BLaER1 treated with 17β-estradiol and CSF1 and Interleukin-3, amounts not matched to agents 10 nM and 100 nM (cell line): ENCODE measurements at regions not wholly inside any gene's neighbourhood (a gene's known extent, or its start where the extent isn't known, plus 50 kb on each side); places are given as distances from the start of the nearest gene placed in this dataset.
"Not testable (repeated sequence)": the region's sequence is repeated elsewhere in the genome, so short reads cannot be mapped to it uniquely, and the experiment has no call there.

ENCODE experiments used
- H3K27ac ChIP-seq, 11 experiments: shearing (Covaris generic); formaldehyde crosslinking; 2 replicates each; pipeline ENCODE4 v1.8.1; 2022
- H3K27me3 ChIP-seq, 11 experiments: shearing (Covaris generic); formaldehyde crosslinking; 2 replicates each; pipeline ENCODE4 v1.8.1; 2022
- H3K36me3 ChIP-seq, 11 experiments: shearing (Covaris generic); formaldehyde crosslinking; 2 replicates each; pipeline ENCODE4 v1.8.1; 2022
- H3K4me1 ChIP-seq, 10 experiments: shearing (Covaris generic); formaldehyde crosslinking; 2 replicates each; pipeline ENCODE4 v1.8.1; 2022
- H3K4me2 ChIP-seq, 11 experiments: shearing (Covaris generic); formaldehyde crosslinking; 2 replicates each; pipeline ENCODE4 v1.8.1; 2022
- H3K4me3 ChIP-seq, 10 experiments: shearing (Covaris generic); formaldehyde crosslinking; 2 replicates each; pipeline ENCODE4 v1.8.1; 2022
- H3K9ac ChIP-seq, 11 experiments: shearing (Covaris generic); formaldehyde crosslinking; 2 replicates each; pipeline ENCODE4 v1.8.1; 2022
- H3K9me3 ChIP-seq, 11 experiments: shearing (Covaris generic); formaldehyde crosslinking; replicated peaks in 1 of 11; 2 replicates each; pipeline ENCODE4 v1.8.1; 2022
- H4K20me1 ChIP-seq, 11 experiments: shearing (Covaris generic); formaldehyde crosslinking; 2 replicates each; pipeline ENCODE4 v1.8.1; 2022
- Cebpa-rat ChIP-seq, 11 experiments: shearing (Covaris generic); IDR thresholded peaks; 2 replicates each; pipeline ENCODE4 v1.8.1; 2022

DNA sequence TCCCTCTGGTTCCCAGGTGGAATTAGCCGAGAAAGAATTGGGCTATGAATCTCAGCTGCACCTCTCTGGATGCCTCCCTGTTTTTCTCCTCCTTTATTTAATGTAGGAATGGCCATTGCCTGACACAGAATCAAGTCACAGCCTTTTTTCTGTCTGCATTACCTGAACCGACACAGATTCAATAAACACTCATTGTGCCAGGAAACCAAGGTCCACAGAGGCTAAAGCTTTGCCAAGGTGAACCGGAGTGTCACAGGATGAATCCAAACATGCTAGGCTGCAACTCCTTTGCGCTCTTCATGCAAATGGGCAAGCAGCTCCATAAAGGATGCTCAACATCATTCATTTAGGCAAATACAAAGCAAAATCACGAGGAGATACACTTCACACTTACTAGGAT is 199.8 kb upstream of the AGTR2 start:
- TF ChIP-seq Cebpa-rat (IDR thresholded peaks at IDR 0.05): no peak
- Histone ChIP-seq H3K27me3 (peaks cover 15 to 81% (median 61%) of the 10 kb centered on the region in 11 experiments; a peak in 21 of 22 replicates), H3K4me3 (no peak overlapping the region), H3K4me2 (no peak overlapping the region), H3K4me1 (no peaks in the 10 kb centered on the region), H4K20me1 (no peaks in the 10 kb centered on the region), H3K36me3 (no peaks in the 10 kb centered on the region), H3K27ac (no peak overlapping the region), H3K9me3 (peaks cover 0 to 29% (median 10%) of the 10 kb centered on the region in 11 experiments; a peak in 11 of 22 replicates), H3K9ac (no peak overlapping the region)

DNA sequence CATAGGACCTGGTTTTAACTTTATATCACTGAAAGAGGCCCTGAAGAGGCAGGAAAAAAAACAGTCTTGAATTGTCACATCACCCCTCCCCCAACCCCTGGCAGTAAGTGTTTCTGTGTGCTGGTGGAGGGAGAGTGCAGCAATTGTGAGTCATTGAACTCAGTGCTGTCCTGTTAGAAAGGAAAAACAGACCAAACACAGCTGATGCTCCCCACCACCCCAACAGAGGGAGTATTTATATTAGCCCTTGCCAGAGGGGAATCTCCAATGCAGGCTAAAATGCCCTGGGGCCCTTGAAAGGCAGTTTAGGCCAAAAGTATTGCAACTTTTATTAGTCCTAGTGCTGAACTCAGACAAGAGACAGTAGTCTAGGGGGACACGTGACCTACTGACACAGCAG is 197.8 kb upstream of the AGTR2 start:
- no peak for TF ChIP-seq Cebpa-rat (IDR thresholded peaks at IDR 0.05)
- H4K20me1 ChIP-seq: no peaks in the 10 kb centered on the region
- H3K36me3 ChIP-seq: no peaks in the 10 kb centered on the region
- H3K4me1 ChIP-seq: no peaks in the 10 kb centered on the region
- H3K4me2 ChIP-seq: no peak overlapping the region
- H3K27ac ChIP-seq: no peak overlapping the region
- H3K4me3 ChIP-seq: no peak overlapping the region
- peaks cover 0 to 29% (median 10%) of the 10 kb centered on the region in 11 experiments; a peak in 11 of 22 replicates for H3K9me3 ChIP-seq
- peaks cover 15 to 80% (median 68%) of the 10 kb centered on the region in 11 experiments; a peak in 20 of 22 replicates for H3K27me3 ChIP-seq
- H3K9ac ChIP-seq: no peak overlapping the region

DNA sequence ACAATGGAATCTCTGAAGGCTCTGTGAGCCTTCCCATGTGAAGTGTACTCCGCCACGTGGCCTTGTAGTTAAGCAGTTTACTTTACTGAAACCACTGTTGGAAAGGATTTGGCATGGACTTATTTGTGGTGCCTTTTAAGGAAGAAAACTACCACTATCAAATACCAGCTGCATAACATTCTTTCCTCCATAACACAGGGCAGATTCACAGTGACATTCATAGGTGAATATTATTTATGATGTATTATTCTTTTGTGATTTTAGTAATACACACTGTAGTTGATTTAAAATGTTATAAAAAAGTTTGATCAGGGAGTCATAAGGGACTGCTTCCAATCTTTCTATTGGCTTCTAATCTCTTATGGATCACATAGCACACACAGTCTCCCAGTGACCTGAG is 192.5 kb upstream of the AGTR2 start:
- H3K4me1 ChIP-seq: no peaks in the 10 kb centered on the region
- no peak overlapping the region for H3K9ac ChIP-seq
- no peaks in the 10 kb centered on the region for H3K36me3 ChIP-seq
- H3K4me3 ChIP-seq: no peak overlapping the region
- no peak overlapping the region for H3K27ac ChIP-seq
- no peaks in the 10 kb centered on the region for H4K20me1 ChIP-seq
- H3K27me3 ChIP-seq: peaks cover 0 to 65% (median 48%) of the 10 kb centered on the region in 11 experiments; a peak in 21 of 22 replicates
- no peak for TF ChIP-seq Cebpa-rat (IDR thresholded peaks at IDR 0.05)
- H3K4me2 ChIP-seq: no peak overlapping the region
- peaks cover under 1 to 20% (median 13%) of the 10 kb centered on the region in 11 experiments; a peak in 10 of 22 replicates for H3K9me3 ChIP-seq

DNA sequence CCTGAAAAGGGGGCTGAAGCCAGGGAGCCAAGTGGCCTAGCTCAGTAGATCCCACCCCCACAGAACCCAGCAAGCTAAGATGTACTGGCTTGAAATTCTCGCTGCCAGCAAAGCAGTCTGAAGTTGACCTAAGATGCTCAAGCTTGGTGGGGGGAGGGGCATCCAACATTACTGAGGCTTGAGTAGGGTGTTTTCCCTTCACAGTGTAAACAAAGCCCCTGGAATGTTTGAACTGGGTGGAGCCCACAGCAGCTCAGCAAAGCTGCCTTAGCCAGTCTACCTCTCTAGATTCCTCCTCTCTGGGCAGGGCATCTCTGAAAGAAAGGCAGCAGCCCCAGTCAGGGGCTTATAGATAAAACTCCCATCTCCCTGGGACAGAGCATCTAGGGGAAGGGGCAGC is 187.4 kb upstream of the AGTR2 start:
- H3K4me3 ChIP-seq, H3K4me1 ChIP-seq, H3K4me2 ChIP-seq, H4K20me1 ChIP-seq, H3K36me3 ChIP-seq, H3K27ac ChIP-seq, H3K9ac ChIP-seq: not testable (repeated sequence)
- Histone ChIP-seq H3K9me3 (peaks cover 5 to 32% (median 26%) of the 10 kb centered on the region in 11 experiments; a peak in 17 of 22 replicates), H3K27me3 (peaks cover 0 to 48% (median 27%) of the 10 kb centered on the region in 11 experiments; a peak in 19 of 22 replicates)

DNA sequence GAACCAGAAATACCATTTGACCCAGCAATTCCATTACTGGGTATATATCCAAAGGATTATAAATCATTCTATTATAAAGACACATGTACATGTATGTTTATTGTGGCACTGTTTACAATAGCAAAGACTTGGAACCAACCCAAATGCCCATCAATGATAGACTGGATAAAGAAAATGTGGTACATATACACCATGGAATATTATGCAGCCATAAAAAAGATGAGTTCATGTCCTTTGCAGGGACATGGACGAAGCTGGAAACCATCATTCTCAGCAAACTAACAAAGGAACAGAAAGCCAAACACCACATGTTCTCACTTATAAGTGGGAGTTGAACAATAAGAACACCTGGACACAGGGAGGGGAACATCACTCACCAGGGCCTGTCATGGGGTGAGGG is 183.1 kb upstream of the AGTR2 start:
- not testable (repeated sequence) for H3K4me3 ChIP-seq, H4K20me1 ChIP-seq, H3K27ac ChIP-seq, H3K4me2 ChIP-seq, H3K4me1 ChIP-seq, H3K36me3 ChIP-seq, H3K9ac ChIP-seq
- H3K9me3 ChIP-seq: peaks cover 5 to 32% (median 26%) of the 10 kb centered on the region in 11 experiments; a peak in 17 of 22 replicates
- H3K27me3 ChIP-seq: peaks cover 21 to 74% (median 49%) of the 10 kb centered on the region in 11 experiments; a peak in 21 of 22 replicates

DNA sequence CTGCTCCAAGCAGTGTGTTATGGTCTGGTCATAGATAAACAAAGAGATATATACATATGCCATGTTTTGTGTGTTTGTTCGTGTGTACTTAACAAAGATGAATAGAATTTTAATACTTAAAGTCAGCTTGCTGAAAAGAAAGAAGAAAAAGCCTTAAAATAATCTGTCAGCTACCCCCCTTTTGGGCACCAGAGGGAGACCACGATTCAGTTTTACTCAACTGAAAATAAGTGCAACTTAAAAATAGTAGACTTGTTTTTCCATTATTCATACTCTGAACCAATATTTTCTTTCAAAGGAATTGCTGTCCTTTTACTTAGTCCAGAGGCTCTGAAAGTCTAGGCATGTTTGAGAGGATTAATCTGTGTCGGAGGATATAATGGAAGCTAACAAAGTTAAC is 181.7 kb upstream of the AGTR2 start:
- Histone ChIP-seq H3K9me3 (peaks cover 3 to 22% (median 15%) of the 10 kb centered on the region in 11 experiments; a peak in 17 of 22 replicates), H3K27me3 (peaks cover 24 to 74% (median 56%) of the 10 kb centered on the region in 11 experiments), H3K4me1 (no peaks in the 10 kb centered on the region), H3K27ac (no peak overlapping the region), H3K9ac (no peak overlapping the region), H4K20me1 (no peaks in the 10 kb centered on the region), H3K4me3 (no peak overlapping the region), H3K36me3 (no peaks in the 10 kb centered on the region), H3K4me2 (no peak overlapping the region)
- no peak for TF ChIP-seq Cebpa-rat (IDR thresholded peaks at IDR 0.05)

DNA sequence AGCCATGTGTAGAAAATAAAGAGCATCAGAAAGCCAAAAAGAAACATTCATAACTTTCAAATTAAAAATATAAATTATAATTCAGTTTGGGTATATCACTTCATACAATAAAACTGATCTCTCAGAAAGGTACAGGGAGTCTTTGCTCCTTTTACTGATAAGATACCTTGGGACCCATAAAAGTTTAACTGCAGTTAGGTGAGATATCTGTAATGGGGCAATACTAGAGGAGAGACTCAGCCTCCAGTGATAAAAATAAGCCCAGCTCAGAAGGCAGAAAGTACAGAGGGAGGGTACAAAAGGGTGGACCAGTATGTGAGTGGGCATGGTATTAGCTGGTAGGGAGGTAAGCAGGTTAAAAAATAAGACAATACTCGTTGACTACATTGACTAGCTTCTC is 180.9 kb upstream of the AGTR2 start:
- H3K4me1 ChIP-seq: no peaks in the 10 kb centered on the region
- peaks cover 24 to 75% (median 59%) of the 10 kb centered on the region in 11 experiments for H3K27me3 ChIP-seq
- TF ChIP-seq Cebpa-rat (IDR thresholded peaks at IDR 0.05): no peak
- no peaks in the 10 kb centered on the region for H4K20me1 ChIP-seq
- H3K4me2 ChIP-seq: no peak overlapping the region
- no peak overlapping the region for H3K27ac ChIP-seq
- H3K9ac ChIP-seq: no peak overlapping the region
- H3K9me3 ChIP-seq: peaks cover 0 to 13% (median 11%) of the 10 kb centered on the region in 11 experiments; a peak in 14 of 22 replicates
- no peaks in the 10 kb centered on the region for H3K36me3 ChIP-seq
- no peak overlapping the region for H3K4me3 ChIP-seq

DNA sequence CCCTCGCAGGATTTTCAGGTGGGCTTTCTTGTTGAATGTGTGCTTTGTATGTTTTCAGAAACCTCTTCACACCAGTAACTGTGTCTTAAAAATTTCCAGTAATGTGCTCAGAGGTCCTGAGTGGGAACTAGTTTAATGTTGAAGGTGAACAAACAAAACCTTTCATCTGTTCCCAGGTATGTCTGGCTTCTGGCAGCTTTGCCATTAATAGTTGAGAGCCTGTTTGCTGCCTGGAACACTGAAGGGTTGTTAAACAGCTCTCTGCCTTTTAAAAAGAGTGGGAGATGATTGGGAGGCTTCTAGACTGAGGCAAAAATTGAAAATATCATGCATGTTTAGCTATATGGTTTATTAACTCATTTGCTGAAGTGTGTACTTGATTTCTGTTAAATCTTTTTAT is 161.2 kb upstream of the AGTR2 start:
- no peaks in the 10 kb centered on the region for H4K20me1 ChIP-seq
- no peak overlapping the region for H3K9ac ChIP-seq
- peaks cover 0 to 13% (median 9%) of the 10 kb centered on the region in 10 experiments; a peak in 11 of 20 replicates for H3K4me1 ChIP-seq
- no peaks in the 10 kb centered on the region for H3K36me3 ChIP-seq
- H3K4me3 ChIP-seq: no peak overlapping the region
- TF ChIP-seq Cebpa-rat (IDR thresholded peaks at IDR 0.05): no peak
- peaks cover 46 to 94% (median 87%) of the 10 kb centered on the region in 11 experiments for H3K27me3 ChIP-seq
- H3K4me2 ChIP-seq: peak overlapping the region in 1 of 11 experiments; percentile 53; a peak in 2 of 22 replicates
- no peak overlapping the region for H3K27ac ChIP-seq
- peaks cover 0 to 19% (median 11%) of the 10 kb centered on the region in 11 experiments; a peak in 16 of 22 replicates for H3K9me3 ChIP-seq

DNA sequence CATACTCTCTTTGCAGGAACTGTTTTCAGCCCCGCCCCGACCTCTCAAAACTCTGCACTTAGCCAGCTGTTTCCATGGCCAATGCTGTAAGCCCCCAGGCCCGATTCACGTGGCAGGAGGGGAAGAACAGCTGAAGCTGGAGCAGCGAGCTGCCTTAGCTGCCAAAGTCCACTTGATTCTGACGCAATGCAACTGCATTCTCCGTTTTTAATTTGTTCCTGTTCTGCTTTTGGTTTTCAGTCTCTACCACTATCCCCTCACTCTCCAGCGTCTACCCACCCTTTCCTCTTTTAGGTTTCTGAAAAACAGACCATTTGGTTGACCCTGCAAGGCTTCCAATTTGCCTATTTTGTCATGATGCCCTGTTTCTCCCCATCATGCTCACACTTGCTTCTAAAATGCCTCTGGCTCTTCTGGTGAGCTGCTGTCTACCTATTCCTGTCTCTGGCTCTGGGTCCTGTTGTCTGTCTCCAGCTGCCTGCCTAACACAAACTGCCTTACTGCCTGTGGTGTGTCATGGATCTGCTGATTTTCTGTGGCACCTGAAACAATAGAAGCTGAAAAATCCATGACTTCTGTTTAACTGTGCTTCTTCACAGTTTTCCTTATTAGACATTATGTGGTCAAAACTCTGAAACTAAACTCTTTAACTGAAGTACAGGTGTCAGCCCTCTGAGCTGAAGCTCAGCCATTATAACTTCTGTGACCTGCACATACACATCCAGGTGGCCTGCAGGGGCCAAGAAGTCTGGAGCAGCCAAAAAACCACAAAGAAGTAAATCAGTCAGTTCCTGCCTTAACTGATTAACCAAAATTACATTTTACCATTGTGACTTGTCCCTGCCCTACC is 160.5 kb upstream of the AGTR2 start:
- Histone ChIP-seq H3K27me3 (peaks cover 41 to 91% (median 84%) of the 10 kb centered on the region in 11 experiments), H3K4me1 (peaks cover 0 to 13% (median 9%) of the 10 kb centered on the region in 10 experiments; a peak in 11 of 20 replicates), H3K36me3 (no peaks in the 10 kb centered on the region), H4K20me1 (no peaks in the 10 kb centered on the region), H3K4me3 (no peak overlapping the region), H3K9me3 (peaks cover 0 to 19% (median 11%) of the 10 kb centered on the region in 11 experiments; a peak in 16 of 22 replicates), H3K27ac (no peak overlapping the region), H3K9ac (no peak overlapping the region), H3K4me2 (peak overlapping the region; percentile 0 to 61 (median 31); a peak in 13 of 22 replicates)
- no peak for TF ChIP-seq Cebpa-rat (IDR thresholded peaks at IDR 0.05)
